SK-N-SH (cell line): ENCODE measurements at regions not wholly inside any gene's neighbourhood (a gene's known extent, or its start where the extent isn't known, plus 50 kb on each side); places are given as distances from the start of the nearest gene placed in this dataset.

ENCODE experiments used
- CHD2 ChIP-seq: fragments of 150-350 bp; IDR thresholded peaks from 2 replicates; pipeline ENCODE4 v1.6.1; 2018; ENCODE audit warnings: low read length; ENCODE audit not compliant: partially characterized antibody
- ELF1 ChIP-seq: IDR thresholded peaks from 2 replicates; pipeline ENCODE4 v1.4.0; 2012
- EP300 ChIP-seq, 2 experiments: IDR thresholded peaks; 2 replicates each; pipeline versions ENCODE4 v1.4.0 to v1.6.1; 2012; ENCODE audit warnings: borderline replicate concordance in 1 of 2, low read depth in 1 of 2, low read length in 1 of 2
- EZH2phosphoT487 ChIP-seq: fragments of 200-600 bp; sonication (generic); IDR thresholded peaks from 2 replicates; pipeline ENCODE4 v1.6.1; 2017; ENCODE audit warnings: low read depth, mixed run types, mild to moderate bottlenecking, antibody characterized with exemption, moderate library complexity, borderline replicate concordance
- POLR2AphosphoS5 ChIP-seq: IDR thresholded peaks from 2 replicates; pipeline ENCODE4 v1.6.1; 2012; ENCODE audit warnings: low read depth, low read length
- RAD21 ChIP-seq: IDR thresholded peaks from 2 replicates; pipeline ENCODE4 v1.6.1; 2012; ENCODE audit warnings: mild to moderate bottlenecking, low read length
- RFX5 ChIP-seq: IDR thresholded peaks from 2 replicates; pipeline ENCODE4 v1.6.1; 2012; ENCODE audit warnings: mild to moderate bottlenecking, improper control_type of control experiment, low read length
- SIN3A ChIP-seq: IDR thresholded peaks from 2 replicates; pipeline ENCODE4 v1.6.1; 2012; ENCODE audit warnings: low read depth, mild to moderate bottlenecking, low read length, moderate library complexity, borderline replicate concordance
- SMC3 ChIP-seq: IDR thresholded peaks from 2 replicates; pipeline ENCODE4 v1.6.1; 2012; ENCODE audit warnings: low read depth, low read length, improper control_type of control experiment
- YY1 ChIP-seq: IDR thresholded peaks from 2 replicates; pipeline ENCODE4 v1.4.0; 2012; ENCODE audit warnings: low read depth, mild to moderate bottlenecking
- TF ChIP-seq, protein P1 (sequence below): fragments of 200-600 bp; sonication (generic); IDR thresholded peaks from 2 replicates; pipeline ENCODE4 v1.6.1; 2017; ENCODE audit warnings: antibody characterized with exemption, mild to moderate bottlenecking, moderate library complexity
- TF ChIP-seq, protein P2 (sequence below): IDR thresholded peaks from 2 replicates; pipeline ENCODE4 v1.4.0; 2012; ENCODE audit warnings: low read depth
- TF ChIP-seq, protein P3 (sequence below): fragments of 150-350 bp; IDR thresholded peaks from 2 replicates; pipeline ENCODE4 v1.6.1; 2017; ENCODE audit warnings: antibody characterized with exemption, low read length, low read depth, borderline replicate concordance
- TF ChIP-seq, protein P4 (sequence below): IDR thresholded peaks from 2 replicates; pipeline ENCODE4 v1.4.0; 2012; ENCODE audit warnings: low read depth, borderline replicate concordance

DNA sequence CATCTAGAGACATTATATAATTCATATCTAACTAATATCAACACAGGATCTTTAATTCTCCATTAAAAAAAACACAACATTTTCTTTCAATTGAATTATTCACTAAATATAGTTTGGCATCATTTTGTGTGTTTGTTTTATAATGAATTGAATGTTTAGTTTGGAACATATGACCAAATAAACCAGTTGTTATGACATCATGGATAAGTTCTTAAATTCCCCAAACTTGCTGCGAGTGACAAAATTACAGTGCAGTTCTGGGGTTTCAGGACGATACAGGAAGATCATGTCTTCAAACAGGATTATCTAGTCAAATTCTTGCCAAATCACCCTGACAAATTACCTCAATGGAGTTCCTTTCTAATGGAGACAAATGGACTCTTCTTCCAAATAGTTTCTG is 473.6 kb downstream of the EPM2A start:
- TF ChIP-seq, protein P1, sequence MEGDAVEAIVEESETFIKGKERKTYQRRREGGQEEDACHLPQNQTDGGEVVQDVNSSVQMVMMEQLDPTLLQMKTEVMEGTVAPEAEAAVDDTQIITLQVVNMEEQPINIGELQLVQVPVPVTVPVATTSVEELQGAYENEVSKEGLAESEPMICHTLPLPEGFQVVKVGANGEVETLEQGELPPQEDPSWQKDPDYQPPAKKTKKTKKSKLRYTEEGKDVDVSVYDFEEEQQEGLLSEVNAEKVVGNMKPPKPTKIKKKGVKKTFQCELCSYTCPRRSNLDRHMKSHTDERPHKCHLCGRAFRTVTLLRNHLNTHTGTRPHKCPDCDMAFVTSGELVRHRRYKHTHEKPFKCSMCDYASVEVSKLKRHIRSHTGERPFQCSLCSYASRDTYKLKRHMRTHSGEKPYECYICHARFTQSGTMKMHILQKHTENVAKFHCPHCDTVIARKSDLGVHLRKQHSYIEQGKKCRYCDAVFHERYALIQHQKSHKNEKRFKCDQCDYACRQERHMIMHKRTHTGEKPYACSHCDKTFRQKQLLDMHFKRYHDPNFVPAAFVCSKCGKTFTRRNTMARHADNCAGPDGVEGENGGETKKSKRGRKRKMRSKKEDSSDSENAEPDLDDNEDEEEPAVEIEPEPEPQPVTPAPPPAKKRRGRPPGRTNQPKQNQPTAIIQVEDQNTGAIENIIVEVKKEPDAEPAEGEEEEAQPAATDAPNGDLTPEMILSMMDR, result no peak
- TF ChIP-seq RFX5 (no peak), EZH2phosphoT487 (no peak), SMC3 (no peak), CHD2 (no peak), POLR2AphosphoS5 (no peak), RAD21 (no peak), SIN3A (no peak), ELF1 (no peak), YY1 (no peak), EP300 (IDR thresholded peaks at IDR 0.05; ENCODE audit: borderline replicate concordance in 1 of 2, low read depth in 1 of 2, low read length in 1 of 2) (no peak)
- TF ChIP-seq, protein P2, sequence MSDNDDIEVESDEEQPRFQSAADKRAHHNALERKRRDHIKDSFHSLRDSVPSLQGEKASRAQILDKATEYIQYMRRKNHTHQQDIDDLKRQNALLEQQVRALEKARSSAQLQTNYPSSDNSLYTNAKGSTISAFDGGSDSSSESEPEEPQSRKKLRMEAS, result no peak
- TF ChIP-seq, protein P3, sequence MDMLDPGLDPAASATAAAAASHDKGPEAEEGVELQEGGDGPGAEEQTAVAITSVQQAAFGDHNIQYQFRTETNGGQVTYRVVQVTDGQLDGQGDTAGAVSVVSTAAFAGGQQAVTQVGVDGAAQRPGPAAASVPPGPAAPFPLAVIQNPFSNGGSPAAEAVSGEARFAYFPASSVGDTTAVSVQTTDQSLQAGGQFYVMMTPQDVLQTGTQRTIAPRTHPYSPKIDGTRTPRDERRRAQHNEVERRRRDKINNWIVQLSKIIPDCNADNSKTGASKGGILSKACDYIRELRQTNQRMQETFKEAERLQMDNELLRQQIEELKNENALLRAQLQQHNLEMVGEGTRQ, result no peak
- TF ChIP-seq, protein P4, sequence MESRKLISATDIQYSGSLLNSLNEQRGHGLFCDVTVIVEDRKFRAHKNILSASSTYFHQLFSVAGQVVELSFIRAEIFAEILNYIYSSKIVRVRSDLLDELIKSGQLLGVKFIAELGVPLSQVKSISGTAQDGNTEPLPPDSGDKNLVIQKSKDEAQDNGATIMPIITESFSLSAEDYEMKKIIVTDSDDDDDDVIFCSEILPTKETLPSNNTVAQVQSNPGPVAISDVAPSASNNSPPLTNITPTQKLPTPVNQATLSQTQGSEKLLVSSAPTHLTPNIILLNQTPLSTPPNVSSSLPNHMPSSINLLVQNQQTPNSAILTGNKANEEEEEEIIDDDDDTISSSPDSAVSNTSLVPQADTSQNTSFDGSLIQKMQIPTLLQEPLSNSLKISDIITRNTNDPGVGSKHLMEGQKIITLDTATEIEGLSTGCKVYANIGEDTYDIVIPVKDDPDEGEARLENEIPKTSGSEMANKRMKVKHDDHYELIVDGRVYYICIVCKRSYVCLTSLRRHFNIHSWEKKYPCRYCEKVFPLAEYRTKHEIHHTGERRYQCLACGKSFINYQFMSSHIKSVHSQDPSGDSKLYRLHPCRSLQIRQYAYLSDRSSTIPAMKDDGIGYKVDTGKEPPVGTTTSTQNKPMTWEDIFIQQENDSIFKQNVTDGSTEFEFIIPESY, result no peak
